Left lung (tissue), 4 donors: ENCODE measurements at regions not wholly inside any gene's neighbourhood (a gene's known extent, or its start where the extent isn't known, plus 50 kb on each side); places are given as distances from the start of the nearest gene placed in this dataset.
A peak's percentile ranks its signal among the peaks of the same experiment; 100 is the strongest.

Experiments used
- ATAC-seq: fragments of 200-7000 bp; cut with Tn5 transposase; one replicate; pipeline ENCODE4 v1.9.1; 2020; ENCODE audit warnings: moderate library complexity
- DNase-seq, 4 donors: peaks; one replicate each; pipeline ENCODE4 v3.0.0-alpha.2; 2013 to 2020
- H3K27ac ChIP-seq, 2 donors: fragments of 200-600 bp; sonication (generic) in 1 of 2; one replicate each; pipeline versions ENCODE4 v1.5.0 to v1.8.0; 2020 to 2021
- H3K27me3 ChIP-seq, 2 donors: fragments of 200-600 bp; sonication (generic) in 1 of 2; one replicate each; pipeline versions ENCODE4 v1.5.0 to v1.8.0; 2020 to 2021
- H3K36me3 ChIP-seq, 2 donors: fragments of 200-600 bp; sonication (generic) in 1 of 2; one replicate each; pipeline versions ENCODE4 v1.5.0 to v1.8.0; 2020 to 2021
- H3K4me1 ChIP-seq, 2 donors: fragments of 200-600 bp; one replicate each; pipeline ENCODE4 v1.8.0; 2021
- H3K4me3 ChIP-seq, 2 donors: fragments of 200-600 bp; sonication (generic) in 1 of 2; one replicate each; pipeline versions ENCODE4 v1.5.0 to v1.8.0; 2020 to 2021; ENCODE audit warnings: mild to moderate bottlenecking in 1 of 2
- H3K9me3 ChIP-seq, 2 donors: fragments of 200-600 bp; sonication (generic) in 1 of 2; one replicate each; pipeline versions ENCODE4 v1.5.0 to v1.8.0; 2020 to 2021
- intact Hi-C, 2 donors: fragments of 100-400 bp; cut with DNase I; formaldehyde crosslinking; loops; one replicate each; pipeline versions ENCODE4 v1.11.2 to v1.14.2; 2022
- TF ChIP-seq, protein P1 (sequence below), 2 donors: fragments of 200-600 bp; sonication (generic) in 1 of 2; IDR thresholded peaks; one replicate each; pipeline versions ENCODE4 v1.5.0 to v1.8.0; 2021; ENCODE audit warnings: antibody characterized with exemption in 2 of 2
- donor health status: DM: no; HTN: yes; CAD: no.
- donor health status: DM: no; HTN: no; CAD: no.

DNA sequence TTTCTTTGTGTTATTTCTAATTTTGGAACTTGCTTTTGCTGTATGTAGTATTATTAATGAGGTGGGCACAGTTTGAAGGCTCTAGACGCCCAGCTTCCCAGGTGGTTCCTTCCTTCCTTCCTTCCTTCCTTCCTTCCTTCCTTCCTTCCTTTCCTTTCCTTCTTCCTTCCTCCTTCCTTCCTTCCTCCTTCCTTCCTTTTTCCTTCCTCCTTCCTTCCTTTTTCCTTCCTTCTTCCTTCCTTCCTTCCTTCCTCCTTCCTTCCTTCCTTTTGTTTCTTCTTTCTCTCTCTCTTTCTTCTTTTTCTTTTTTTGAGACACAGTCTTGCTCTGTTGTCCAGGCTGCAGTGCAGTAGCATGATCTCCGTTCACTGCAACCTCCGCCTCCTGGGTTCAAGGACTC is 906.7 kb downstream of the AACS start:
- no peak for ATAC-seq
- intact Hi-C loops: no loop called here

DNA sequence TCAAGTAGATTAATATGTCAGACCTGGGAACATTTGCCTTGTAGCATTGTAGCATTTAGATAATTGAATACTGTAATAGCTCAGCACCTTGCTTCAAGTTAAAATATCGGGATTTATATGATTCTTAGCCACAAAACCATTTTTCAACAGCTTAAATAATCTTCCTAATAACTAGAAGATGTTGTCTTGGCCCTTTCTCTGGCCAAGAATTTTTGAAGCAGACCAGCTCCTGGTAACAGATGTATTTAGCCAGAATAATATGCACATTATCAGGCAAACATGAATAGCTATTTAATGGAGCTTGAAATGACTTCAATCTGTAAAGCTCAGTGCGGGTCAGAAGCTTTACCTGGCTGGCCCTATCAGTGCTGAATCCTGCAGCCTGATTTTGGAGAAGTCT is 913.1 kb downstream of the AACS start:
- no peak overlapping the region for H3K4me3 ChIP-seq
- peaks cover 0 to 16% of the 10 kb centered on the region in 2 donors for H3K27me3 ChIP-seq
- no peaks in the 10 kb centered on the region for H3K36me3 ChIP-seq
- H3K27ac ChIP-seq: no peak overlapping the region
- ATAC-seq: no peak
- intact Hi-C loops: no loop called here
- DNase-seq: no peak
- H3K4me1 ChIP-seq: peaks cover 0 to under 1% of the 10 kb centered on the region in 2 donors
- no peaks in the 10 kb centered on the region for H3K9me3 ChIP-seq
- TF ChIP-seq, protein P1, sequence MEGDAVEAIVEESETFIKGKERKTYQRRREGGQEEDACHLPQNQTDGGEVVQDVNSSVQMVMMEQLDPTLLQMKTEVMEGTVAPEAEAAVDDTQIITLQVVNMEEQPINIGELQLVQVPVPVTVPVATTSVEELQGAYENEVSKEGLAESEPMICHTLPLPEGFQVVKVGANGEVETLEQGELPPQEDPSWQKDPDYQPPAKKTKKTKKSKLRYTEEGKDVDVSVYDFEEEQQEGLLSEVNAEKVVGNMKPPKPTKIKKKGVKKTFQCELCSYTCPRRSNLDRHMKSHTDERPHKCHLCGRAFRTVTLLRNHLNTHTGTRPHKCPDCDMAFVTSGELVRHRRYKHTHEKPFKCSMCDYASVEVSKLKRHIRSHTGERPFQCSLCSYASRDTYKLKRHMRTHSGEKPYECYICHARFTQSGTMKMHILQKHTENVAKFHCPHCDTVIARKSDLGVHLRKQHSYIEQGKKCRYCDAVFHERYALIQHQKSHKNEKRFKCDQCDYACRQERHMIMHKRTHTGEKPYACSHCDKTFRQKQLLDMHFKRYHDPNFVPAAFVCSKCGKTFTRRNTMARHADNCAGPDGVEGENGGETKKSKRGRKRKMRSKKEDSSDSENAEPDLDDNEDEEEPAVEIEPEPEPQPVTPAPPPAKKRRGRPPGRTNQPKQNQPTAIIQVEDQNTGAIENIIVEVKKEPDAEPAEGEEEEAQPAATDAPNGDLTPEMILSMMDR (IDR thresholded peaks at IDR 0.05): no peak

More for the DNA sequence above, 906.7 kb downstream of the AACS start:
- H3K27me3 ChIP-seq: no peaks in the 10 kb centered on the region
- no peak overlapping the region for H3K27ac ChIP-seq
- TF ChIP-seq, protein P1 (IDR thresholded peaks at IDR 0.05): no peak
- H3K36me3 ChIP-seq: no peaks in the 10 kb centered on the region
- H3K4me3 ChIP-seq: no peak overlapping the region
- no peak for DNase-seq
- no peaks in the 10 kb centered on the region for H3K4me1 ChIP-seq
- no peaks in the 10 kb centered on the region for H3K9me3 ChIP-seq

DNA sequence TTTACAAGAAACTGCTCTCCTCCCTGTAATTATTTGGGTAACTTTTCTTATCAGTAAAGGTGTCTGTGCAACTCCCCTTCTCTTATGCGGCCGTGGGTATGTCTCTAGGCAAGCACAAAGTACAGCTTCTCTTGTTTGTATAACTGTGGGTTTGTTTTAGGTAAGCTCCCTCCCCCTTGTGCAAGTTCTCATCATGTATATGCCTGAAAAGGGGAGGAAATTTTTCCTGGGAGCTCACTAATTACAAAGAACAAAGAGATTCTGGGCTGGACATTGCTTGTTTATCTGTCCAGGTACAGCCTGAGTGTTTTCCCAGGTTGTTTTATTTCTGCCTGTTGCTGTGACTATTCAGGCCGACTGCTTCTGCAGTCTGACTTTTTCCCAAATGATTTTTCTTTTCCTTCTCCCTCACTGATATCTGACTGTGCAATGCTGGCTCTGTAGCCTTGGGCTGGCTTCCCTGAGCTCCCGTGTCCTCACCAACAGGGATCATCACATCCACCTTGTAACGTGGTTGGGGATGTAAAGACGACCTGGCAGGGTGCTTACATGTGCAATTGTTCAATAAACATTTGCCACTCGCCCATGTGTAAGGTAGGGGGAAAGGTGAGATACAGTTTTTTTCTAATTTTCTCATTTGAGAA is 916.5 kb downstream of the AACS start:
- Histone ChIP-seq H3K4me1 (peaks cover 0 to 4% of the 10 kb centered on the region in 2 donors), H3K27me3 (peaks cover 0 to 45% of the 10 kb centered on the region in 2 donors), H3K36me3 (no peaks in the 10 kb centered on the region), H3K4me3 (no peak overlapping the region), H3K27ac (no peak overlapping the region), H3K9me3 (no peaks in the 10 kb centered on the region)
- intact Hi-C loops: no loop called here
- TF ChIP-seq, protein P1 (IDR thresholded peaks at IDR 0.05): no peak
- ATAC-seq (no peak), DNase-seq (no peak)

DNA sequence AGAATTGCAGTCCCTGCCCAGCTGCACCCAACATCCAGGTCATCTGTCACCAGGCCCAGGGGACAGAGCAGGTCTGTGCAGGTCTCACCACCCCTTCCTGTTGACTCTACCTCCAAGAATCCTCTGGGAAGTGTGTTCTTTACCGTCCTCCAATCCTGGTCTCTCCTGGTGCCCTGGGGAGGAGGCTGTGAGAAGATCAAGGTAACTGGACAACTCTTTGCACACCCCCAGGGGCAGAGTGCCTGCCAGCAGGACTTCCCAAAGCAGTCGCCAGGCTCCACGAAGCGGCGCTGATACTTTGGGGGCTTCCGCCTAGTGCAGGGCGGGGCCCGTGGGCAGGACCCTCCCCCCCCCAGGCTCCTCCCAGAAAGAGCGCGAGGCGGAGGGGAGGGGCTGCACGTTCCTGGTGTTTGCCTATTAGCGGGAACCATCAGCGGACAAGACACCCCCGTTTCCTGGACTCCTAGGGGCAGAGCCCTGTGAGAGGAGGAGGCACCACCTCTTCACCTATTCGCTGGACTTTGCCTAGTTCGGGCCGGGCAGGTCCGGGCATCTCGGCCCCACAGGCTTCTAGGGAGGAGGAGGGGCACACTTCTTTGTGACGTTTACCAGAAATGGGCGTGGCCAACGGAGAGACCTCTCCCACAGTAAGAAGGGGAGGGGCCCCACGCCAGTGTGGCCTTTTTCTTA is 918.0 kb downstream of the AACS start:
- ATAC-seq: peak; percentile 93
- Histone ChIP-seq H3K4me1 (peaks cover 0 to 4% of the 10 kb centered on the region in 2 donors), H3K27ac (no peak overlapping the region), H3K9me3 (no peaks in the 10 kb centered on the region), H3K27me3 (peaks cover 0 to 53% of the 10 kb centered on the region in 2 donors), H3K4me3 (peak overlapping the region; percentile 23 to 24), H3K36me3 (no peaks in the 10 kb centered on the region)
- intact Hi-C loops: no loop called here
- TF ChIP-seq, protein P1 (IDR thresholded peaks at IDR 0.05): no peak
- peak in 3 of 4 donors; percentile 51 to 91 (median 69) for DNase-seq

DNA sequence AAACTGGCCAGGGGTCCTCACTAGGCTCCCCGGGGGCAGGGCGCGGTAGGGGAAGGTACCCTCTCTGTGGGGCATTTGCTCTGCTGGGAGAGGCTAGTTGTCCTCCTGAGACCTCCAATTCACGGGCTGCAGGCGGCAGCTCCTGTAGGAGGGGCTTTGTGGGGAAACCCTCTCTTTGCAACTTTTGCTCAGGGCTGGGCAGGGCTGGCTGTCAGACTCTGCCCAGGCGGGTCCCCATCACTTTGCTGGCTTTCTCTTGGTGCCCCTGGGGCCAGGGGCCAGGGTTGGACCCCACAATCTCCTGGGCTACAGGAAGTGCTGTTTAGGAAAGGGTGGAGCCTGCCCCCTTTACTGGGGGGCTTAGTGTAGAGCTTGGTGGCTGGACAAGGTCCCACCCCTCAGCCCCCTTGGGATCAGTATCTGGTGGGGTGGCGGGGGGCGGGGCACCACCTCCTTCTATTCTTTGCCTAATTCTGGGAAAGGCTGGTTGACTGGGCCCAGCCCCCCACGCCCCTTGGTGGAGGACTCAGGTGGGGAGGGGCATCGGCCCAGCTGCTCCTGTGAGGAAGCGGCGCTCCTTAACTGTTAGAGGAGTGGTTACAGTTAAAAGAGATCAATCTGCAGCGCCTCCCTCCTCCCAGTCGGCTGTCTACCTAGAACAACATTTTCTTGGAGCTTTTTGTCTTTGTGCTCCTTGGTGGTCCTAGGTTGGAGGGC is 918.7 kb downstream of the AACS start:
- Histone ChIP-seq H3K27ac (no peak overlapping the region), H3K36me3 (no peaks in the 10 kb centered on the region), H3K9me3 (no peaks in the 10 kb centered on the region), H3K27me3 (peaks cover 0 to 55% of the 10 kb centered on the region in 2 donors), H3K4me3 (peak overlapping the region; percentile 23 to 24), H3K4me1 (peaks cover 0 to 4% of the 10 kb centered on the region in 2 donors)
- TF ChIP-seq, protein P1 (IDR thresholded peaks at IDR 0.05): no peak
- peak in 2 of 4 donors; percentile 4 to 31 for DNase-seq
- intact Hi-C loops: no loop called here
- ATAC-seq: peak; percentile 60
